Neural cell (in vitro differentiated cells): ENCODE measurements at regions not wholly inside any gene's neighbourhood (a gene's known extent, or its start where the extent isn't known, plus 50 kb on each side); places are given as distances from the start of the nearest gene placed in this dataset.

Source experiments
- H2AFZ ChIP-seq: fragments of 200-600, 300-800 bp; sonication (generic), shearing (Covaris generic); 2 replicates; pipeline ENCODE4 v1.6.0; 2014; ENCODE audit warnings: low read depth, mild to moderate bottlenecking, antibody characterized with exemption, low read length, moderate library complexity
- H3F3A ChIP-seq: fragments of 200-600 bp; shearing (Covaris generic); 2 replicates; pipeline ENCODE4 v1.6.1; 2016; ENCODE audit warnings: mild to moderate bottlenecking, moderate library complexity, mixed read lengths, antibody characterized with exemption, low read length; ENCODE audit not compliant: insufficient read depth, poor library complexity, severe bottlenecking
- H3K27ac ChIP-seq: fragments of 200-600, 300-800 bp; sonication (generic), shearing (Covaris generic); 2 replicates; pipeline ENCODE4 v1.5.1; 2014; ENCODE audit warnings: mild to moderate bottlenecking, low read length, moderate library complexity
- H3K27me3 ChIP-seq: fragments of 300-800, 200-600 bp; sonication (generic), shearing (Covaris generic); 2 replicates; pipeline ENCODE4 v1.6.0; 2014; ENCODE audit warnings: mild to moderate bottlenecking, low read depth, low read length, moderate library complexity; ENCODE audit not compliant: insufficient read depth
- H3K36me3 ChIP-seq: fragments of 300-800, 200-600 bp; sonication (generic), shearing (Covaris generic); 2 replicates; pipeline ENCODE4 v1.5.1; 2014; ENCODE audit warnings: mild to moderate bottlenecking, antibody characterized with exemption, low read length, moderate library complexity; ENCODE audit not compliant: insufficient read depth
- H3K4me2 ChIP-seq: fragments of 300-800, 200-600 bp; sonication (generic), shearing (Covaris generic); 2 replicates; pipeline ENCODE4 v1.6.0; 2014; ENCODE audit warnings: mild to moderate bottlenecking, low read length
- H3K4me3 ChIP-seq: fragments of 300-800, 200-600 bp; sonication (generic), shearing (Covaris generic); 2 replicates; pipeline ENCODE4 v1.5.1; 2014; ENCODE audit warnings: mild to moderate bottlenecking, low read length, moderate library complexity
- H3K79me2 ChIP-seq: fragments of 200-600 bp; shearing (Covaris generic); replicated peaks from 2 replicates; pipeline ENCODE4 v1.6.0; 2014; ENCODE audit warnings: mild to moderate bottlenecking, low read length, moderate library complexity; ENCODE audit not compliant: insufficient read depth
- H3K9ac ChIP-seq: fragments of 300-800, 200-600 bp; sonication (generic), shearing (Covaris generic); 2 replicates; pipeline ENCODE4 v1.6.1; 2016; ENCODE audit warnings: mild to moderate bottlenecking, low read length, mixed read lengths
- H3K9me2 ChIP-seq: fragments of 200-600 bp; shearing (Covaris generic); 2 replicates; pipeline ENCODE4 v1.6.1; 2016; ENCODE audit warnings: mild to moderate bottlenecking, low read length, mixed read lengths; ENCODE audit not compliant: insufficient read depth
- H3K9me3 ChIP-seq: fragments of 200-600, 300-800 bp; sonication (generic), shearing (Covaris generic); 2 replicates; pipeline ENCODE4 v1.6.1; 2016; ENCODE audit warnings: mild to moderate bottlenecking, mixed run types, low read length, moderate library complexity, mixed read lengths
- H4K20me1 ChIP-seq: fragments of 200-600 bp; shearing (Covaris generic); 2 replicates; pipeline ENCODE4 v1.6.1; 2016; ENCODE audit warnings: mild to moderate bottlenecking, mixed run types; ENCODE audit not compliant: insufficient read depth
- CTCF ChIP-seq: fragments of 450-650 bp; IDR thresholded peaks from 2 replicates; pipeline ENCODE4 v1.5.1; 2014; ENCODE audit warnings: antibody characterized with exemption, mild to moderate bottlenecking, moderate library complexity; ENCODE audit not compliant: poor library complexity, severe bottlenecking
- EP300 ChIP-seq: fragments of 450-650 bp; conservative IDR thresholded peaks from 2 replicates; pipeline ENCODE4 v1.6.1; 2014; ENCODE audit warnings: antibody characterized with exemption, mild to moderate bottlenecking, moderate library complexity; ENCODE audit not compliant: poor library complexity, severe bottlenecking
- EZH2 ChIP-seq: fragments of 200-600, 300-800 bp; shearing (Covaris generic), sonication (generic); IDR thresholded peaks from 2 replicates; pipeline ENCODE4 v1.6.1; 2014; ENCODE audit warnings: antibody characterized with exemption, low read length, borderline replicate concordance, mild to moderate bottlenecking; ENCODE audit not compliant: insufficient read depth, poor library complexity, severe bottlenecking
- MXI1 ChIP-seq: fragments of 450-650 bp; conservative IDR thresholded peaks from 2 replicates; pipeline ENCODE4 v1.6.1; 2014; ENCODE audit warnings: antibody characterized with exemption, mild to moderate bottlenecking; ENCODE audit not compliant: poor library complexity, severe bottlenecking
- POLR2AphosphoS5 ChIP-seq: IDR thresholded peaks from 2 replicates; pipeline ENCODE4 v1.6.1; 2012
- RAD21 ChIP-seq: fragments of 450-650 bp; conservative IDR thresholded peaks from 2 replicates; pipeline ENCODE4 v1.6.1; 2014; ENCODE audit warnings: antibody characterized with exemption, mild to moderate bottlenecking, moderate library complexity
- SMC3 ChIP-seq: fragments of 450-650 bp; conservative IDR thresholded peaks from 2 replicates; pipeline ENCODE4 v1.6.1; 2014; ENCODE audit warnings: antibody characterized with exemption, mild to moderate bottlenecking, moderate library complexity; ENCODE audit not compliant: poor library complexity
- TAF1 ChIP-seq: IDR thresholded peaks from 2 replicates; pipeline ENCODE4 v1.6.1; 2012; ENCODE audit warnings: low read depth
- TF ChIP-seq, protein P1 (sequence below): IDR thresholded peaks from 2 replicates; pipeline ENCODE4 v1.6.1; 2012; ENCODE audit warnings: borderline replicate concordance

GRCh38 chr6:145497006-145497405 lies 238.3 kb downstream of the EPM2A start:
- Histone ChIP-seq H3K79me2 (no peaks in the 10 kb centered on the region), H3K27ac (no peak overlapping the region), H3K27me3 (no peaks in the 10 kb centered on the region), H3F3A (no peaks in the 10 kb centered on the region), H3K9me3 (no peaks in the 10 kb centered on the region), H2AFZ (no peak overlapping the region), H3K9ac (no peak overlapping the region), H3K4me2 (no peak overlapping the region), H3K9me2 (no peaks in the 10 kb centered on the region), H4K20me1 (no peaks in the 10 kb centered on the region), H3K36me3 (no peaks in the 10 kb centered on the region), H3K4me3 (no peak overlapping the region)
- no peak for TF ChIP-seq POLR2AphosphoS5
- TF ChIP-seq SMC3: no peak
- TF ChIP-seq EP300: no peak
- no peak for TF ChIP-seq MXI1
- no peak for TF ChIP-seq RAD21
- TF ChIP-seq, protein P1, sequence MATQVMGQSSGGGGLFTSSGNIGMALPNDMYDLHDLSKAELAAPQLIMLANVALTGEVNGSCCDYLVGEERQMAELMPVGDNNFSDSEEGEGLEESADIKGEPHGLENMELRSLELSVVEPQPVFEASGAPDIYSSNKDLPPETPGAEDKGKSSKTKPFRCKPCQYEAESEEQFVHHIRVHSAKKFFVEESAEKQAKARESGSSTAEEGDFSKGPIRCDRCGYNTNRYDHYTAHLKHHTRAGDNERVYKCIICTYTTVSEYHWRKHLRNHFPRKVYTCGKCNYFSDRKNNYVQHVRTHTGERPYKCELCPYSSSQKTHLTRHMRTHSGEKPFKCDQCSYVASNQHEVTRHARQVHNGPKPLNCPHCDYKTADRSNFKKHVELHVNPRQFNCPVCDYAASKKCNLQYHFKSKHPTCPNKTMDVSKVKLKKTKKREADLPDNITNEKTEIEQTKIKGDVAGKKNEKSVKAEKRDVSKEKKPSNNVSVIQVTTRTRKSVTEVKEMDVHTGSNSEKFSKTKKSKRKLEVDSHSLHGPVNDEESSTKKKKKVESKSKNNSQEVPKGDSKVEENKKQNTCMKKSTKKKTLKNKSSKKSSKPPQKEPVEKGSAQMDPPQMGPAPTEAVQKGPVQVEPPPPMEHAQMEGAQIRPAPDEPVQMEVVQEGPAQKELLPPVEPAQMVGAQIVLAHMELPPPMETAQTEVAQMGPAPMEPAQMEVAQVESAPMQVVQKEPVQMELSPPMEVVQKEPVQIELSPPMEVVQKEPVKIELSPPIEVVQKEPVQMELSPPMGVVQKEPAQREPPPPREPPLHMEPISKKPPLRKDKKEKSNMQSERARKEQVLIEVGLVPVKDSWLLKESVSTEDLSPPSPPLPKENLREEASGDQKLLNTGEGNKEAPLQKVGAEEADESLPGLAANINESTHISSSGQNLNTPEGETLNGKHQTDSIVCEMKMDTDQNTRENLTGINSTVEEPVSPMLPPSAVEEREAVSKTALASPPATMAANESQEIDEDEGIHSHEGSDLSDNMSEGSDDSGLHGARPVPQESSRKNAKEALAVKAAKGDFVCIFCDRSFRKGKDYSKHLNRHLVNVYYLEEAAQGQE: no peak
- TF ChIP-seq EZH2: no peak
- TF ChIP-seq CTCF: no peak

DNA sequence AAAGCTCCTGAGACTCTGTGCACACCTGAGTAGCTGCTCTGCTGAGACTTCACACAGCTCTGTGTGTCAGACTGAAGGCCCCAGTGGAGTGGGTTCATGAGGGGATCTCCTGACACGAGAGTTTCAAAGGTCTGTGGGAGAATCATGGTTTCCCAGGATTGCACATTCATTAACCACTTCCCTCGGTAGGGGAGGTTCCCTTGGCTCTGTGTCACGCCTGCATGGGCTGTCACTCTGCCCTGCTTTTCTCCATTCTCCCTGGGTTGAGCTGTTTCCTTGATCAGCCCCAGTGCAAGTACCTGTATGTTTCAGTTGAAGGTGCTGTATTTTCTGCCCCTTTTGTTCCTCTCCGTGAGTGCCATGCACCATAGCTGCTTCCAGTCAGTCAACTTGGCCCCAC lies 236.9 kb downstream of the EPM2A start:
- Histone ChIP-seq H3K79me2 (no peaks in the 10 kb centered on the region), H3K4me2 (no peak overlapping the region), H3K9me2 (no peaks in the 10 kb centered on the region), H3K9me3 (no peaks in the 10 kb centered on the region), H3K36me3 (no peaks in the 10 kb centered on the region), H2AFZ (no peak overlapping the region), H3K9ac (no peak overlapping the region), H4K20me1 (no peaks in the 10 kb centered on the region), H3K27me3 (no peaks in the 10 kb centered on the region), H3K27ac (no peak overlapping the region), H3K4me3 (no peak overlapping the region), H3F3A (no peaks in the 10 kb centered on the region)
- no peak for TF ChIP-seq POLR2AphosphoS5
- no peak for TF ChIP-seq CTCF
- TF ChIP-seq SMC3: no peak
- no peak for TF ChIP-seq EZH2
- no peak for TF ChIP-seq EP300
- TF ChIP-seq MXI1: no peak
- TF ChIP-seq, protein P1: no peak
- no peak for TF ChIP-seq TAF1
- TF ChIP-seq RAD21: no peak
